SHP77 (cell line): ENCODE measurements at regions not wholly inside any gene's neighbourhood (a gene's known extent, or its start where the extent isn't known, plus 50 kb on each side); places are given as distances from the start of the nearest gene placed in this dataset.
"Not testable (repeated sequence)": the region's sequence is repeated elsewhere in the genome, so short reads cannot be mapped to it uniquely, and the experiment has no call there.

Experiments
- DNase-seq, 2 experiments: peaks; one replicate each; lab custom pipeline; 2025; lab: John Stamatoyannopoulos, UW

DNA sequence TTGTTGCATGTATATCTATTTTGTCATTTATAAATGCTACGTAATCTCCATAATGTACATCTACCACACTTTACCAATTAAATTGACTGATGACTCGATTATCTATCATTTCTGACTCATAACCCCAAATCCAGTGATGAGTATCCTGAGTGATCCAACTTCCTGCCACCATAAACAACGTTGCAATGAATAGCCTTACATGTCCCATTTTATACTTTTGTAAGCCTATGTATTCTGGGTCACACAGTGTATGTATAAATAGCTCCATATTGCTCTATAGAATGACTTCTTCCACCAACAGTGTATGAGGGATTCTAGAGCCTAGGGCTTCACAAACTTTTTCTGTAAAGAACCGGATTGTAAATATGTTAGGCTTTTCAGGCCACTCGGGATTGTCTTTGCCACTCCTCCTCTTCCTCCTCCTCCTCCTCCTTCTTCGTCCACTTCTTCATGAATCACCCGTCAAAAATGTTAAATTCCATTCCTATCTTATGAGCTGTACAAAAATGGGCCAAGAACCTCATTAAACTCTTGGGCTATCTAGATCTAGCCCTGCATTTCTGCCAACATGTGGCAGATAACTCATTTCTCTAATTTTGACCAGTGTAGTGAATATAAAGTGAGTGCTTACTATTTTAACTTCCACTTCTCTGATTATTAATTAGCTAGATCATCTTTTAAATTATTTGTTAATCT is 672.2 kb upstream of the AMOT start:
- DNase-seq, result no peak

GRCh38 chrX:113510586-113510985 is 670.0 kb upstream of the AMOT start:
- no peak for DNase-seq

GRCh38 chrX:113492895-113493294 is 652.3 kb upstream of the AMOT start:
- no peak for DNase-seq

GRCh38 chrX:113473418-113473817 is 632.8 kb upstream of the AMOT start:
- DNase-seq, result no peak

DNA sequence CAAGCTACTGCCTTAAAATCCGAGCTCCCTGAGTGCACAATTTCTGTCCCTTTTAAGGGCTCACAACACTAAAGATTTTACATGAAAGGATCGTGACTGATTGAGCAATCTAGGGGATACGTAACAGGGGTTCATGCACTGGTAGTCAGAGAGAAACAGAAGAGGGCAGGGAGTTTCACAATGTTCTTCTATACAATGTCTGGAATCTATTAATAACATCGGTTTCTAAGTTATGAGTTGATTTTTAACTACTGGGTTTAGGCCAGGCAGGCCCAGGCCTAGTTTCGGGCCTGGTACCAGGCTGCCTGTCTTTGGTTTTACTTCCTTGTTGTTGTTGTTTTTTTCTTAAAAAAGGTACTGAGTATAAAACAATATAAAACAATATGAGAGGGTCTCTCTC is 632.4 kb upstream of the AMOT start:
- not testable (repeated sequence) for DNase-seq

- no peak for DNase-seq
Observed at GRCh38 chrX:113470166-113470565, 629.5 kb upstream of the AMOT start.

DNA sequence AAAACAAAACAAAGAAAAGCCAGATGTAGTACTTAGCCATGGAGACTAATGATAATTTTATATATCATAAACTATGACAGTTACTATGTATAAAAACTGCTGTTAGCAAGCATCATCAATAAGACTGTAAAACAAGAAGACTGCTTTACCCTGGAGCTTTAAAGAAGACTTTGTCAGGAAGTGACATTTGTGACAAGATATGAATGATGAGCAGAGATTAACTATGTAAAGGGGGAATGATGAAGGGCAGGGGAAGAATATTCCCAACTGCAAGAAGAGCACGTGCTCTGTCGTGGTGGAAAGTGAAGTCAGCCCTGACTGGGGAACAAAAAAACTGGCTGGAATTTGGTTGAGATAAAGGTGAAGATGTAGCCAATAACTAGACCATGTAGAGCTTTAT is 617.1 kb upstream of the AMOT start:
- DNase-seq, result no peak

GRCh38 chrX:113455582-113455981 is 615.0 kb upstream of the AMOT start:
- no peak for DNase-seq

DNA sequence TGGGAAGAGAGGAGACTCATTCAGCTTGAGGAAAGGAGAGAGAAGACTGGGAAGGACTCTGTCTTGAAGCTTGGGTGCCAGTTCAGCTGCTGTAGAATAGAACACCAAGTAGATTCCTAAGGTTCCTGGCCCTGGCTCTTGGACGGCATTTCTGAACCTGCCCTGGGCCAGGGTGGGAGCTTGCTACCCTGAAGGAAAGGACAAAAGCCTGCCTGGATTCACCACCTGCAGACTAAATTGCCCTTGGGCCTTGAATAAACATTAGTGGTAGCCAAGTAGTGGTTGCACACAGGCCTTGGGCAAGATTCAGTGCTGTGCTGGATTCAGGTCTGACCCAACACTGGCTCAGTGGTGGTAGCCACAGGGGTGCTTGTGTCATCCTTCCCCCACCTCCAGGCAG is 588.4 kb upstream of the AMOT start:
- DNase-seq, result no peak

DNA sequence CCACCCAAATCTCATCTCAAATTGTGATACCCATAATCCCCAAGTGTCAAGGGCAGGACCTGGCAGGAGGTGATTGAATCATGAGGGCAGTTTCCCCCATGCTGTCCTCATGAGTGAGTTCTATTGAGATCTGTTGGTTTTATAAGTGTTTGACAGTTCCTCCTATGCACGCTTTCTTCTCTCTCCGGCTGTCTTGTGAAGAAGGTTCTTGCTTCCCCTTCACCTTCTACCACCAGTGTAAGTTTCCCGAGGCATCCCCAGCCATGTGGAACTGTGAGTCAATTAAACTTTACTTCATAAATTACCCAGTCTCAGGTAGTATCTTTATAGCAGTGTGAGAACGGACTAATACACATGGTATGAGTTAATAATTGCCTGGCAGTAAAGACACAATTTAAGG is 581.7 kb upstream of the AMOT start:
- DNase-seq, result no peak

- no peak for DNase-seq
Observed at GRCh38 chrX:113421432-113421831, 580.8 kb upstream of the AMOT start.

DNA sequence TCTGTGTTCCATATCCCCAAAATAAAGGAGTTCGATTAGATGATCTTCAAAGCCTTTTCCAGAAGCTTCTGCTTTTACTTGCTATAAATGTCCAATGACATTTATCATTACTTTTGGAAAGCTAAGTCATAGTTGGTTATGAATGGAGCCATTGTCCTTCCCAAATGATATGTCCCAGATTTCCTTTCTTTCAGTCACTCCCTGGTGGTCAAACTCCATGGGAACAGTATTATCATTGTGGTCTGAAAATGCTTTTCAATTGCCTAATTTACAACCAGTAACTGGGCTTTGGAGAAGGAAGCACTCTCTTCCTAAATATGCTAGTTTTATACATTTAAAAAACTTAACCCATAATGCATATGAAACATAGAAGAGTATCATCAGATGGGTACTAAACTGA is 571.5 kb upstream of the AMOT start:
- DNase-seq, result no peak

DNA sequence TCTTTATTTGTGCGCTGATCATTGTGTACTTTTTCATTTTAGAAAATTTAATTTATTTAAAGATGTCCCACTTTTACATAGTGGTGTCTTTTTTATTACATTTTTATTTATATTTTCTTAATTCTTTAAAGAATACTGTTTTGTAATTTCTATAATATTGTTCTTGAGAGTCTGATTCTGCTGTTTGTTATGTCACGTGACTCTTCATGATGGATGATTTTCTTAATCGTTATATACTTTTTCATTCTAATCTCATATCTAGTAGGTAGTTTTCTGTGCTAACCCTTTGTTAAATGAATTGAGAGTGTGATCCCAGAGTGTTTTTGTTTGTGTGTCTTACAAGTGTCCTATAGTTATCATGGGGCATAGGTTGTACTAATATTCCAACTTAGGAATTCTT is 568.2 kb upstream of the AMOT start:
- DNase-seq, result no peak

GRCh38 chrX:113400193-113400704 is 559.6 kb upstream of the AMOT start:
- no peak for DNase-seq

DNA sequence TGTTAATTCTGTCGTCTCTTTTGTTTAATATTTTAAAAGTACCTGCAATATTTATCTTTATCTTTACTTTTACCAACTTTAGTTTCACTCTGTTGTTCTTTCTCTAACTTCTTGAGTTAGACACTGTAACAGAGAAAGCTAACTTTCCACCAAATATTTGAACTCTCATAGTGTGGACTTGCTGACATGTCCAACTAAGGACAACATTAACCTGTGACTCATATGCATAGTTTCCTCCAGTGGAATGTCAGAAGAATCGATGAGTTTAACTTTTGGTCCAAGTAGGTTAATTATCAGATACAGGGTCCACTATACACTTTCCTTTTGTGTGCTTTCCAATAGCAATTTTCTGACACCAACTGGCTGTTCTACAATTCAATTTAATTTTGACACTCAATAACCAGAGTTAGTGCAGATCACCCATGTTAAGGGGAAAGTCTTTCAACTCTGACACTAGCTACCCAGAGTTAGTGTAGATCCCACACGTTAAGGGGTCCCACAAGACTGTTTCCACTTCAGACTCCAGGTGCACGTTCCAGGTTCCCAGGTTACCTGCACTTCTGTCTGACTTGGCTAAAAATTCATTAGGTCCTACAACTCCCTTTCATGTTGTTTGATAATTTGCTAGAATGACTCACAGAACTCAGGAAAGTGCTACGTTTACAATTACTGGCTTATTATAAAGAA is 559.0 kb upstream of the AMOT start:
- DNase-seq, result no peak

- DNase-seq, result no peak
Observed at GRCh38 chrX:113392355-113392754, 551.7 kb upstream of the AMOT start.

DNA sequence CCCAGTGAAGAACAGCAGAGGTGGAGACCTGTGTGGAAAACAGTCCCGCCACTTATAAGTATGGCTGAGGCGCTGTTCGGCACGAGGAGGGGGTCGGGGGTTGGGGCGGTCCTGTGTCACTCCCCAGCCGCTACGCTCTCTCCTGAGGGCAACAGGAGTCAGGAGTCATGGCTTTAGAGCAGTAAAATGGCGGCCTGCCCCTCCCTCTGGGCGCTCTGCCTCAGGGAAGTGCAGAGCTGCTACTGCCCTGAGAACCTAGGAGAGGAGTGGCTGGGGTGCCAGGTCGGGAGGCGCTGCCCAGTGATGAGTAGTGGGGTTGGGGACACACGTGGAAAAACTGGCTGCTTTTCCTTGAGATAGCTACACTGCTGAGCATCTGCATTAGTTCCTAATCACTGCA is 551.2 kb upstream of the AMOT start:
- DNase-seq, result no peak

GRCh38 chrX:113390531-113390930 is 549.9 kb upstream of the AMOT start:
- no peak for DNase-seq

DNA sequence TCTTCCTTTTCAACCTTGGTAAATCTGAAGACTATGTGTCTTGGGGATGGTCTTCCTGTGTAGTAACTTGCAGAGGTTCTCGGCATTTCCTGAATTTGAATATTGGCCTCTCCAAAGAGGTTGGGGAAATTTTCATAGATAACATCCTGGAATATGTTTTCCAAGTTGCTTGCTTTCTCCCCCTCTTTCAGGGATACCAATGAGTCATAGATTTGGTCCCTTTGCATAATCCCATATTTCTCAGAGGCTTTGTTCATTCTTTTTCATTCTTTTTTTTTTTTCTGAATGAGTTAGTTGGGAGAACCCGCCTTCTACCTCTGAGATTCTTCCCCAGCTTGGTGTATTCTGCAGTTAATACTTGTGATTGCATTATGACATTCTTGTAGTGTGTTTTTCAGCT is 549.2 kb upstream of the AMOT start:
- DNase-seq, result no peak

DNA sequence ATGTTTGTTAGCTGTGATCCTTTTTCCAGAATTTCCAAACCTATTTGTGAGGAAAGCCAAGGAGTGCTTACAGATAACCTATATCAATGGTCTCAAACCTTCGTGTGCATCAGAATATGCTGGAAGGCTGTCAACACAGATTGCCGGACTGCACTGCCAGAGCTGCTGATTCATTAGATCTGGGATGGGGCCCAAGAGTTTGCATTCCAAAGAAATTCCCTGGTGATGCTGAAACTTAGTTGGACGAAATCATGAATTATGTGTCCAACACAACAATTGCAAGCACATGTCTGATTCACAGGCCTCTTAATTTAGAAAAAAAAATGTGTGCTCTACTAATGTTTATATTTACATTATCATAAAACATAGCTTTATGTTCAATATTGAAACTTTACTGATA is 544.0 kb upstream of the AMOT start:
- DNase-seq, result no peak

GRCh38 chrX:113373421-113373820 is 532.8 kb upstream of the AMOT start:
- not testable (repeated sequence) for DNase-seq

- no peak for DNase-seq
Observed at GRCh38 chrX:113370006-113370405, 529.4 kb upstream of the AMOT start.

DNA sequence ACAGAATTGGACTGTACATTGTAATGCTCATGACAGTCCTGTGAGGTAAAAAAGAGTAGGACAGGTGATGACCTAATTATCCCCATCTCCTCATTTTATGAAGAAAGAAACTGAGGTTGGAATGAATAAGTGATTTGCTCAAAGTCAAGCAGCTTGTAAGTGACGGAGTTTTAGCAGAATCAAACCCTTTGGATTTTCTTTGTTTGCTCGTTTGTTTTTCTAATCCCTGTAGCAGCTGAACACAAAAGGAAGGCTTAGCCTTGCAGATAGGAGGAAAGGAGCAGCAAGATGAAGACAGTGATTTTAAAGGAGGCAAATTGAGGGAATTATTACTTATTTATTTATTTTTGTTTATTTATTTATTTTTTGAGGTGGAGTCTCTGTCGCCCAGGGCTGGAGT is 528.4 kb upstream of the AMOT start:
- DNase-seq, result no peak

GRCh38 chrX:113353134-113353533 is 512.5 kb upstream of the AMOT start:
- no peak for DNase-seq
